ENCODE measurements at regions not wholly inside any gene's neighbourhood (a gene's known extent, or its start where the extent isn't known, plus 50 kb on each side); places are given as distances from the start of the nearest gene placed in this dataset.

DNA sequence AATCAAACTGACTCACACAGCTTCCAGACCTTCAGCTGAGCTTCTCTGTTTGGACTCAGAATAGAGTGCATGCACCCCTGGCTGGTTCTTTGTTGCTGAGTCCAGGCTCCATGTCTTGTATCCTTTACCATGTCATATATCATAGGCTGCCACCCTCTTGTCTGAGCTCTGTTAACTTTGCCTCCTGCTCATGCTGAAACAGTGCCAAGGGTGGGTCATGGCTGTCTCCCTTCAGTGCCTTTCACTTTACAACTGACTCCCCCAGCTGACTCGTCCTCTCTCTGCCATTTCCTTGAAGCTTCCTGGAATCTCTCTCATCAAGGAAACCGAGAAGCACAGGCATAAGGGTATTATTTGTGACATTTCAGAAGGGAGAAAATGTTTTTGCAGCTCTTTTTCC lies 885.3 kb downstream of the TTLL7 start:
- peak; percentile 7 for DNase-seq

DNA sequence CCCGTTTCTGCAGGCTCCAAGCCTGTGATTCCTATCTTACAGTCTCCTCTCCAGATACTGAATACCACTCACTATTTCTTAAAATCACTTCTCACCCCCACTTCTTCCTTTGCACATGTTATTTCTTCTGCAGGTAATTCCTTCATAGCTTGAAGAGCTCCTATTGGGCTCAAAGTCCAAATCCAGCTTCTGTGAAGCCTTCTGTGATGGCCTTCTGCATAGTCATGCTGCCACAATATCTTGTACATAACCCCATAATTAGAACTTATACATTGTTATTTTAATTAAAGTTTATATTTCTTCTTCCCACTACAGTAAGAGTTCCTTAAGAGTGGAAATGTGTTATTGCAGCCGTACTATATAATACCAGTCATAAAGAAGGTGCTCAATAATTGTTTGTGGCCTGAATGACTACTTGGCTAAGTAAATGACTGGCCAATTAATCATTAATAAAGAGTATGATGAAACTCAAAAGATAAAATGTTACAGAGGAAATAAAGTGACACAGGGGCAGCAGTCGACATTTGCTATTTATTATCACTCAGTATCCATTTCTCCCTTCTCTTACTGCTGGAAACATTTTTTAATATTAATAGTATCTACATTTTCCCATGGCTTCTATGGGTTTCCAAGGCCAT lies 886.6 kb downstream of the TTLL7 start:
- no peak for DNase-seq

DNA sequence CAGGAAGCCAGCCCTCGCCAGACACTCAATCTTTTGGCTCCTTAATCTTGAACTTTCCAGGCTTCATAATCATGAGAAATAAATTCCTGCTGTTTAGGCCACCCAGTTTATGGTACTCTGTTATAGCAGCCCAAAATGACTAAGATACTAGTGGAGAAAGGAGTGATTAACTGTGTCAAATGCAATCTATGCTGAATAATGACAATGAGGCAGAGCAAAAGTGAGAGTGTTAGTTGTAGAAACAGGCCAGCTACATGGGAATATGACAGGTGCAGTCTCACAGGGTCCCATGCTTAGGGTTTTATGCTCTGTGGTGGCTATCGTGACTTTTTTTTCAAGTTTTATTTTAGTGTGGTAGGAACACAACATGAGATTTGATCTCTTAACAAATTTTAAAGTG lies 888.8 kb downstream of the TTLL7 start:
- no peak for DNase-seq

DNA sequence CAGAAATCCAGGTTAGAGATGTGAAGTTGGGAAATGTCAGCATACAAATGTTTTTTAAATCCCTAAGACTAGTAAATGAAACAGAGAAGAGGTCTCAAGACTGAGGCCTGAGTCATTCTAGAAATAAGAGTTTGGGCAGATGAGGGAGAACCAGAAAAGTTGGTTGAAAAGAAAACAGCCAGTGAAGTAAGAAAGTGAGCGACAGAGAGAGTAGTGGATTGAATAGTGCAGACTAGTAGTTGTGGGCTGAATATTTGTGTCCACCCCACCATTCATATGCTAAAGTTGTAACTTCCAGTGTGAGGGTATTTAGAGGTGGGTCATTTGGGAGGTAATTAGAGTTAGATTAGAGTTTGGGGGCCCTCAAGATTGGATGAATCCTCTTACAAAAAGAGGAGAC lies 889.2 kb downstream of the TTLL7 start:
- DNase-seq: no peak

DNA sequence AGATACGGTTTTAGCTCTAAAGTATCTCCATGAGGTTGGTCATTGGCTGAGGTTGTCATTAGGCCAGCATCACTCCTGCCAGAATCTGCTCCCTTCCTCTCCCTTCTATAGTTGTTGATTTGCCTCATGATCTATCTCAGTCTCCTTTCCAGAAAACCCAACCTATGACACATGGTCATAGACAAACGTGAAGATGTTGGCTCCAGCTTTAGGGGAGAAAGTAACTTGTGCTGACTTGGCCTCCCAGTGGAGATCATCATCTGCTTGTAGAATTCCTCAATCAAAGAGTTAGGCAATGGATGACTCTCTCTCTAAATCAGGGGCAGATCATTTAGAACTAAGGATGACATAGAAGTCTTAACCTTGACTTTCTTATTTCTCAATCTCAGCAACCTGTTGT lies 894.4 kb downstream of the TTLL7 start:
- no peak for DNase-seq

DNA sequence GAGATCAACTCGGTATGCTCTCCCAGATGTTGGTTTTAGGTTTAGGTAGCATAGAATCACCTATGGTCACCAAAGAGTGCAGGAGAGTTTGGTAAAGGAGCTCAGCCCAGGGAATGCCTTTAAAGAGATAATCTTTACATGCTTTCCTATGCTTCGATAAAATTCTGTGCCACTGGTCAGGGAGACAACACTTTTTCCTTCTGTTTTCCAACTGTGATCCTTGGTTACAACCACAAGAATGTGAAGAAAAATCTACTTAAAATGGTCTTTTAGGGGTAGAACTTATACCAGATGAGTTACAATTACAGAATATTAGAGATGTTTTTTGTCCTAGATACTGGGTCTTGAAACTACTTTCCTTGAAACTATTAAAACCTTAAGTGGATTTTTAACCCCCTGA lies 895.6 kb downstream of the TTLL7 start:
- DNase-seq: no peak

DNA sequence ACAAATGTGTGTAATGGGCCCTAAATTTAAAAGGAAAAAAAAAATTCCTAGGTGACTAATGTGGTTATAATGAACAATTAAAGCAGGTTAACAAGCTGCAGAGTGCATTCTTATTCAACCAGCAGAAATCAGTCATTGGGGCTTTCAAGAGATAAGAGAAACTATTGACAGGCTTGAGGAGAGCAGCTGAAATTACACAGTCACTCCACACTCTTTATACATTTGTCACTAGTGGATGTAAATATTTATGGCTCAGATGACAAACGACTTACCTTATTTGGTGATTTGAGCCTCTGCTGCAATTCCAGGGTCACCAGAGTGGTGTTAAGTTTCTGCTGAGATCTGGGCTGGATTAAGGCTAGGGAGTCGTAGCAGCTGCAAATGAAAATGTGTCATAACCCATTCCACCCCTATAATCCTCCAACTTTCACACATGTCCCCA lies 896.3 kb downstream of the TTLL7 start:
- DNase-seq: peak; percentile 2

DNA sequence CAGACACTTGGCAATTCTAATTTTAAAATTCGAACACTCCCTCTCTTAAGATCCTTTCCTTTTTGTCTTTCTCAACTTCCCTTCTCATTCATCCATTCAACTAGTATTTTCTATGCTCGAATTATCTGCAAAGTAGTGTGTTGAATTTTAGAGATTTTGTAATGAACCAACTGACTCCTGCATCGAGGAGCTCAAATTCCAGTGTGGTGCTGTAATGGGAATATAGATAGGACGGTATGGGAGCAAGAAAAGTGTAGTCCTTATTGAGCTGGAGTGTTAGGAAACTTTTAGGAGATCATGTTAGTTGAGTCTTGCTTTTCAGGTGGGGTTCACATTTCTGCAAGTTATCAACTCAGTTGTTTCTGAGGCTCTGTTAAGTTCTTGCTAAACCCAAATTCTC lies 897.5 kb downstream of the TTLL7 start:
- no peak for DNase-seq

DNA sequence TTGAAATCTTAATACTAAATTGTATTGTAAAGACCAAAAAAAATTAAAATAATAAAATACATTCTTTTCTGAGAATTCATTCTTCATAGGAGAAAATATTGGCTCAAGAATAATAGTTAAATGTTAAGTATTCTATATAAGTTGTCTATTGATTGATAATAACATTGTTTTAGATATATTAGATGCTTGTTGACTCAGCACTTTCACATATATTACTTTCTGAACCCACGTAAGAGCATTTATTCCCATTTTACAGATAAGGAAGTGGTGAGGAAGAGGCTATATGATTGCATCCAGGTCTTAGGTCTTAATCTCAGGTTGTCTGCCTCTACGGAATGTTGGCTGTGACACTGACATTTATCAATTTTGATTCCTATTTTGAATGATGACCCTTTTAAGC lies 898.8 kb downstream of the TTLL7 start:
- DNase-seq: no peak

DNA sequence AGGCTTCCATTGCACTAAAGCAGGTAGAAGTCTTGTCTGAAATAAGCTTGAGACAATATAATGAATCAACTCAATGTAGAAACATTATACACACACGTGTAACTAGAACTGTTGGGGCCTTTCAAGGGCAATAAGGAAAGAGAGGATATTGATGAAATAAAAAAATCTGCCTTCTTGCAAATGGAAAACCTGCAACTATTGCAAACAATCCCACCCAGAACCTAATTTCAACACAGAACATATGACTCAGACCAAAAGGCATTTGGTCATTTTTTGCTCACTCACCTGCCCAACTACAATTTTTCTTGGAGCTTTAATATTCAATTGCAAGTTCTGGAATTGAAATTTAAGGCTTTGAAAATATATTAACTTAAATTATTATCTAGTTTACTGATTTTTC lies 900.1 kb downstream of the TTLL7 start:
- DNase-seq: no peak

DNA sequence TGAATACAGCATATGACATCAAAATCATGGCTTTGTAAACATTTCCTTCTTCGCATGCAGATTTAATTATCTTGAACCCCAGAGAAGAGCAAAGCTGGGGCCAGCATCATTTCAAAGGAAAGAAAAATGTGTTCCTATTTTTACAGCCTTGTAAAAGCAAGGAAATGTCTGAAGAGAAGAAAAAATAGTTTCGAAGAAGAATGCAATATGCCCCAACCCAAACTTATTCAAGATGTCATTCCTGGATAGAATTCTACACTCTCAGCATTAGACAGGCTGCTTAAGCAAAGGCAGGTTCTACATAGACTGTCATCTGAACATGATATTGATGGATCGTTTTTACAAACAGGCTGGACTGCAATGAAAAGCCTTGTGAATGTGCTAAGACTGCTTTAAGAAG lies 900.8 kb downstream of the TTLL7 start:
- no peak for DNase-seq

DNA sequence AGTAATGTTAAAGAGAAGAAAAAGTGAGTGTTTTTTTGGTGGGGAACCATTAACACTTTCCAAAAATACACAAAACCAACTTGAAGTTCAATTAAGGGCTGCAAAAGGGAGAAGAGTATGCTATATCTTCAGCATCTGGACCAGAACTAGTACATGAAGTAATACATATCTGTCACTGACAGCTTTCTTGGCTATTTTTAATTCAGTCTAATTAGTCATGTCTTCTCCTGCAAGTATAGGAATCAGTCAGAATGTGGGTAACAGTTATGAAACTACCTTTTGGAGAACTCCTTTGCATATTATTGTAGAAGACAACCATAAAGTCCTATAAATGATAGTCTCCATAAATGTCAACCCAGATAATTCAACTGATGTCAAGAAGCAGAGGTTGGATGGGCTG lies 901.2 kb downstream of the TTLL7 start:
- no peak for DNase-seq

DNA sequence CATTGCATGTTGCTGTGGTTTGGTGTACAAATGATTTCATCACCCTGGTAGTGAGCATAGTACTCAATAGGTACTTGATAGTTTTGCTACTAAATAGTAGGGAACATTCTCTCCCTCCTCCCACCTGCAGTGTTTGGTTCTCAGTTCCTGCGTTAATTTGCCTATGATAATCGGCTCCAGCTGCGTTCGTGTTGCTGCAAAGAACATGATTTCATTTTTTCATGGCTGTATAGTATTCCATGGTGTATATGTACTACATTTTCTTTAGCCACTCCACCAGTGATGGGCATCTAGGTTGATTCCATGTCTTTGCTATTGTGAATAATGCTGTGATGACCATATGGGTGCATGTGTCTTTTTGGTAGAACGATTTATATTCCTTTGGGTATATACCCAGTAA lies 903.4 kb downstream of the TTLL7 start:
- DNase-seq: no peak

DNA sequence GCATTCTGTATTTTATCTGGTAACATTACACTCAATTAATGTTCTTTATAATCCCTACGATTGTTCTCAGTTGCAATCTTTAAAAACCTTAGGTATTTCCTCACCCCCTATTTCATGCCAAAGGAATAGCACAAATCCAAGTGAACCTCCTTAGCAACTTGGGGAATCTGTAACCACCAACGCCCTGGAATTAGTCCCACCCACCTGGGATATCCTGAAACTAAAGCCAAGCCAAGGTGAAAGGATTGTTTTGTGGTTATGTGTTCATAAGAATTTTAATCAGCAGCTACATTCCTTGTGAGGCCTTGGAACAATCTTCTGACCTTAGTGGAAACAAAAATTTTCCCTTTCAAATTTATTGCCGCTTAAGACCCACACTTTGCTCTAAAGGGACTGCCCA lies 908.7 kb downstream of the TTLL7 start:
- no peak for DNase-seq

DNA sequence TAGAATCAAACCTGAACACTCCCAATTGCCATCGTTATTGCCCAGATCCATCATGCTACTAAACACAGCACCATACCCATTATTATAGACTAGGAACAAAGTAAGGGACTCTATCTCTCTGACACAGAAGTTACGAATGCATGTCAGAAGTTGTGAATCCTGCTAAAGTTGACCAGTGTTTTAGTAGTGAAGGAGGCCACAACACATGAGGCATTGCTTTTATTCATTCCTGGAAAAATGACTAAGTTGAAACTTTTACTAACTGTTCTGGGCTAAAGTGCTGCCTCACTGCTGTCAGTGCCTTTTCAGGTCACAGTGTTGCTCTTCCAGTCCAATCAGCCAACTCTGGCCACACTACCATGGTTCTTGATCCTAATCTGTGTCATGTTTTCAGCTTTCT lies 911.1 kb downstream of the TTLL7 start:
- DNase-seq: no peak

DNA sequence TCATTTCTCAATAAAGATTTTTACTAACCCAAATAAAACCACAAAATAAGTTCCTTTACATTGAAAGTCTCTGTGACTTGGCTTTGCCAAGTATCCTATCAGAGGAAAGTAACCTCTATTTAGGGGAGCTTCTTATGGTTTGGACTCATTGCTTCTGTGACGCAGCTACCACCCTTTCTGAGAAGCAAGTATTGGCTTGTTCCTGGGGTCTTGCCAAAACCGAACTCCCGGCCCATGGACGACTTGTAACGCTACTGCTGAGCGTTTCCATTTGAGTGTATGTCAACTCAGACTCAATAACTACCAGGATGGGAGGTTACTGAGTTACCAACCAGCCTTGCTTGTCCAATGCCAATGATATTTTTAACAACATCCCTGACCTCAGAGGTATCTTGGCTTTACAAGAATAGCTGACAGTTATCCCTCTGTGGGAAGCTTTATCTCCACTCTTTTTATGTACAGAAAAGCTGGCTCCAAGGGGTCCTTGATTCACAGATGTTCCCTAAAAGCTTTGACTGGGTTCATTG lies 911.9 kb downstream of the TTLL7 start:
- no peak for DNase-seq

DNA sequence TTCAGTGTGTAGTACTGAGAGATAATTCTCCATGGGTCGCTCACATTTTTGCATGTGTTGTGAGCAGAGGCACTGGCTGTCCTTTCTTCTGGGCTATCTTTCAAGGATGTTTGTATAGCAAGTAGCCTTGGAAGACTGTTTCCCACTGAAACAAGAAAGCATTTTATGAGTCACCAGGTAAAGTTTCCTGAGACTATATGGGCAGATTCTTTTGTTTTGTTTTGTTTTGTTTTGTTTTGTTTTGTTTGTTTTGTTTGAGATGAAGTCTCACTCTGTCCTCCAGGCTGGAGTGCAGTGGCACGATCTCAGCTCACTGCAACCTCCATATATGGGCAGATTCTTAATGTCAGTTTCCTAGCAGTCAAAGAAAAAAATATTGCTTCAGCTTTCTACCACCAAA lies 912.6 kb downstream of the TTLL7 start:
- DNase-seq: no peak

DNA sequence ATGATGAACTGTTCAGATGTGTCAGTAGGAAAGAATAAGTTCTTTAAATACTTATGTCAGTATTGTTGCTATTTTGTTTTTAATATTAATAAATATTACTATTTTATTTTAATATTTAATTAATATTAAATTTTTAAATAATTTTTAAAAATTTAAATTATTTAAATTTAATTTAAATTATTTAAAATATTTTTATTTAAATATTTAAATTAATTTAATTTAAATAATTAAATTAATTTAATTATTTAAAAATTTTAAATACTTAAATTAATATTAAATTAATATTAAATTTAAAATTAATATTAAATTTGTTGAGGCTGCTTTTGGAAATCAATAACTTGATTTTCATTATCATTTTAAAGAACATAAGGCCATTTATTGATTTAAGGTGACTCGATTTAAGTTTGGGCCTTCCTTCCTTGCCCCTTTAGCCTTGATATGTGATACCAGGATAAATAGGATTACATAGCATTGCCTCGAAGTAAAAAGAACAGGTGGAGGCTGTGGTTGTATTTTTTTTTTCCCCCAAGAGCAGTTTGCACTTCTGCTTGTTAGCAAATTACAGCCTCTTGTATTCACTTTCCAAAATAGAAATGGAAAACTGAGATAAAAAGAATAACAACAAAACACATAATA lies 915.2 kb downstream of the TTLL7 start:
- DNase-seq: no peak

DNA sequence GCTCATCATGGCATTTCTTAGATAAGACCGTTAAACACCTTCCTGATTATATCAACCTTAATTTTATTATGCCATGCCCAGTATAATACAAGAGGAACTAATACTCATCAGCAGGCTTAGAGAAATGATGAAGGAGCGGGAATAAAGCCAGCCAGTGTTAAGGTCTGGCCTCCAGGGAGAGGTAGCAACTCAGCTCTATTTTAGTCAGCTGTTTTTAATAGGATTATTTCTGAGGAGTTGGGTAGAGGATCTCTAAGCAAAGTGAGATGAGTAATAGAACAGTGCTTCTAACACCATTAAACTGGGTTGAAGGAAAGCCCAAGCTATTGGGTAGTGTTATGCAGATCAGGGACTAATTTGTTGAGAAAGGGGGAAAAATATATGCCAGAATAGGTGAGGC lies 921.5 kb downstream of the TTLL7 start:
- DNase-seq: no peak

DNA sequence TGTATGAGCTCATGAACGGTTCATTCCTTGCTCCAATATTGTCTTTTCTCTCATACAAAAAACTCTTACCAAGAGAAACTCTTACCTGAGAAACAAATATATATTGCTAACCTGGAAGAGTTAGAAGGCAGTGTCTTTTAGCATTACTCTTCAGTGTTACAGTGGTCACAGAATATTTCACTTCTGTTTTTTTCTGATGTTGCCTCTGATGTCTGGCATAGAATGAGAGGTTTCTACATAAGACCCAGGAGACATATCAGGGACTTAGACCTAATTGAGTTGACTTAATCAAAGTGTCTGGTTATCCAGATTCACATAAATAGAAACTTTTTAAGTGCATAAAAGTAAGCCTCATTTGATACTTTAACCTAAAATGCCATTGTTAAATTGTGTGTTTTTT lies 923.8 kb downstream of the TTLL7 start:
- DNase-seq: no peak

DNA sequence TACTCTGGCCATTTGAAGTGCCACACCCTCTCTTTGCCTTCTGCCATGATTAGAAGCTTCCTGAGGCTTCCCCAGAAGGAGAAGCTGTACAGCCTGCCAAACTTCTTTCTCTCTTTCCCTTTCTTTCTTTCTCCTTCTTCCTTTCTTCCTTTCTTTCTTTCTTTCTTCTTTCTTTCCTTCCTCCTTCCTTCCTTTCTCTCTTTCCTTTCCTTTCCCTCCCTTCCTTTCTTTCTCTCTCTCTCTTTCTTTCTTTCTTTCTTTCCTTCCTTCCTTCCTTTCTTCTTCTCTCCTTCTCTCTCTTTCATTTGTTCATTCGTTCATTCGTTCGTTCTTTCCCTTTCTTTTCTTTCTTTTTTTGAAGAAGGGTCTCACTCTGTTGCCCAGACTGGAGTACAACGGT lies 931.0 kb downstream of the TTLL7 start:
- DNase-seq: no peak

DNA sequence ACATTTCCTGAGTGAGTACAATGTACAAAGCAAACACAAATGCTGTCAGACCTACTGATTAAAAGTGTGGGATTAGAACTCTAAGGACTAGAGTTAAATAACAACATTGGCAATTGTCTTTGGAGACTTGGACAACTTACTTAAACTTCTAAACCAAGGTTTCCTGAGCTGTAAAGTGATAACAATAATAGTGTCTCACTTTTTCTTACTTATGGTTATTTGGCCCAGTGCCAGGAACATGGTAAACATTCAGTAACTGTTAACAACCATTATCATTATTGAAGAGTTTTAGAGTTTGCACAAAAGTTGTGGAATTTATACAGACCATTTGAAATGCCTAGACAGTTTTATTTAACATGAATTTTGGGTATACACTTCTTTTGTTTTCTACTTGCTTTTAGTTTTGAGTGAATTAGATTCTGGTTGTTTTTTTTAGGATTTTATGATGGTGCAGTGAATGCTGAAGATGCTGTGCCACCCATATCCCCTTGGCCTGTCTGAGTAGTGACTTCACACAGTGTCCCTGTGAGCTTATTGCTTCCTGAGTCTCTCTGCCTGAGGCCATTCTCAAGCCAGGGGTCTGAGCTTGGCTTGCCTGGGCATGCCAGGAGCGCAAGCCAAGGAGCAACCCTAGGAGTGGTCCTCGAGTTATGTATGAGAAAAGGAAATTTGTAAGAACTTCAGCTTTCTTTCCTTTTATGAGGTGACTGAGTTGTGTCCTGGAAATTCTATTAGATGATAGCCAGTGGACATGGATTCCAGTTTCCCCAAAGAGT lies 932.8 kb downstream of the TTLL7 start:
- DNase-seq: no peak

DNA sequence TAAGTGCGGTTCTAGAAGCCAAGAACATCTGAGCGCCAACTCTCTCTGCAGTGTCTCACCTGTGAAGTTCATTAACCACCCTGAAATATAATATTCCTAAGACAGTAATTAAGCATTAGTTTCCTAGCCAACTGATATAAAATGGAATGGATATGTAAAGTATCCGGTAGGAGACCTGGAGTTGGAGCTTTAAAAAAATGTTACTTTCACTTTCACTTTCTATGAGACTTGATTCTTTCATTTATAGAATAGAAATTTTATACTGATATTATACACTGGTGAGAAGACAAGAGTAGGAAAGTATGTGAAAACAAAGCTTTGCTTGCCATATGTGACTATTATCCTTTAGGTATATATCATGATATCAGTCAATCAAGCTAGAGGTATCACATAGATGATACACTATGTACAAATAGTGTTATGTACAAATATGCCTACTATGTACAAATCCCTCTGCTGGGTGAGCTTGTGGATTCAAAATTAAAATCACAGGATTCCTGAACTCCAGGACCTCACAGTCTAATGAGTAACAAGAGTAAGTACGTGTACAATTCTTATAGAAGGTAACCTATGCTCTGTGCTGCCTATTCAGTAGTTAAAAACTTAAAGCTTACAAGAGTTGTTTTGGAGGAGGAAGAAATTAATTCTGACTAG lies 934.2 kb downstream of the TTLL7 start:
- peak; percentile 2 for DNase-seq
